HG02870 (cell line): ENCODE measurements at regions not wholly inside any gene's neighbourhood (a gene's known extent, or its start where the extent isn't known, plus 50 kb on each side); places are given as distances from the start of the nearest gene placed in this dataset.

Experiments
- ATAC-seq: cut with Tn5 transposase; IDR thresholded peaks from one replicate; pipeline ENCODE4 v1.9.1; 2021; ENCODE audit warnings: mild to moderate bottlenecking, moderate library complexity; ENCODE audit not compliant: unreplicated experiment

DNA sequence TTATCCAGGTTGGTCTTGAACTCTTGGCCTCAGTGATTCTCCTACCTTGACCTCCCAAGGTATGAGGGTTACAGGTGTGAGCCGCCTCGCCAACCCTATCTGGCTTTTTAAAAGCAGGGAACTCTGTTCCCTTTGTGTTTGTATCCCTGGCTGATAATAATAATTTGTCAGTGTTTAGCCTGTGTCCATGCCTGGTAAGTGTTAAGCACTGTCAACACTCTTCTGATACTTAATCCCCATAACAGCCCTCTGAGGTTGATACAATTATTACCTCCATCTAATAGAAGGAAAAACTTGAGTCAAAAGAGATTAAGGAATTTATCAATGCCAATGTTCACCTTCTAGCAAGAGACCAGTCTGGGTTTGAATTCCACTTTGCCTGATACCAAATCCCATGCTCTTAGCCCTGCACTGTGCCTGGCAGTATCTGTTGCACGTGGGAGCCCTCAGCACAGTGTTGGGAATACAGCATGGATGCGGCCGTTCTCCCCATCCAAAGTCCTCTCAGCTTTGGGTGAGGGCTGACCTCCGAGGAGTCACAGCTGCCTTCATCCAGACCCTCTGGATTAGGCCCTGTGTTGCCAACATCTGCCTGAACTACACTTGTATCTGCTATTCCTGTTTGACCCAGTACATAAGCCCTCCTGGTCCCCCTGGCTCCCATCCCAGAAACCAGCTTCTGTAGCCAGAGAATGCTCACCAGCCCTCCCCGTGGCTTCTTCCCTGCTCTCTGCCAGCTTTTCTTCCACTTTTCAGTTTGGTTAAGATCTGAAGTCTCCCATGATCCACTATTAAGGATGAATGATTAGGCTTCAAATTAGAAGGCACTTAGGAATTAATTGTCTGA lies 335.6 kb upstream of the ASIC2 start:
- no peak for ATAC-seq

DNA sequence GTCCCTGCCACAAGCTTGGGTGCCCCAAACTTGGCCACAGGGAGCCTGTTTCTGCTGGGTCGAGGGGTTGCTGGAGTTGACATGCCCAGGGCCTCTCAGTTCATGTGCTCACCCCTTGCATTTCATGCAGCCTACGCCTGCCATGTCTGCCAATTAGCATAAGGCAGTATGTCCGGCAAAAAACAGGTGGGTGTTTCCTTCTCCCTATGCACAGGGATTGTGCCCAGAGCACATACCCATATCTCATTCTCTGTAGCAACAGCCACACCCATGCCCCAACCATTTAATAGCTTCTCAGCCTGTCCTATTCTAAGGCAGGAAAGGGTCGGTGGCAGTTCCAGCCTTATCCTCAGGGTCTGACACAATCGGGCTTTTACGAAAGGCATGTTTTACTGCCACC lies 340.4 kb upstream of the ASIC2 start:
- no peak for ATAC-seq

DNA sequence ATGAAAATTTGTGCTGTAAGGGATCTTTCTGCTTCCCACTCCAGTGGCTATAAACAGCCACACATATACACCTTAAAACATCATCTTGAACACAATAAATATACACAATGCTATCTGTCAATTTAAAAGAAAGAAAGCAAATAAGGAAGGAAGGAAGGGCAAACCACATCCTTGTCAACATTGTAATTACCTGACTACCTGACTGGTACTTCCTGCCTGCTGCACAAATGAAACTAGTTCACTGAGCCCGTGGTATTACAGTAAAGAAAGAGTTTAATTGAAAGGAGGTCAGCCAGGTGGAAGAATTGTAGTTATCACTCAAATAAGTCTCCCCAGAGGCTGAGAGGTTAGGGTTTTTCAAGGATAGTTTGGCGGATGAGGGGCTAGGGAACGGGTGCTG lies 344.4 kb upstream of the ASIC2 start:
- no peak for ATAC-seq

DNA sequence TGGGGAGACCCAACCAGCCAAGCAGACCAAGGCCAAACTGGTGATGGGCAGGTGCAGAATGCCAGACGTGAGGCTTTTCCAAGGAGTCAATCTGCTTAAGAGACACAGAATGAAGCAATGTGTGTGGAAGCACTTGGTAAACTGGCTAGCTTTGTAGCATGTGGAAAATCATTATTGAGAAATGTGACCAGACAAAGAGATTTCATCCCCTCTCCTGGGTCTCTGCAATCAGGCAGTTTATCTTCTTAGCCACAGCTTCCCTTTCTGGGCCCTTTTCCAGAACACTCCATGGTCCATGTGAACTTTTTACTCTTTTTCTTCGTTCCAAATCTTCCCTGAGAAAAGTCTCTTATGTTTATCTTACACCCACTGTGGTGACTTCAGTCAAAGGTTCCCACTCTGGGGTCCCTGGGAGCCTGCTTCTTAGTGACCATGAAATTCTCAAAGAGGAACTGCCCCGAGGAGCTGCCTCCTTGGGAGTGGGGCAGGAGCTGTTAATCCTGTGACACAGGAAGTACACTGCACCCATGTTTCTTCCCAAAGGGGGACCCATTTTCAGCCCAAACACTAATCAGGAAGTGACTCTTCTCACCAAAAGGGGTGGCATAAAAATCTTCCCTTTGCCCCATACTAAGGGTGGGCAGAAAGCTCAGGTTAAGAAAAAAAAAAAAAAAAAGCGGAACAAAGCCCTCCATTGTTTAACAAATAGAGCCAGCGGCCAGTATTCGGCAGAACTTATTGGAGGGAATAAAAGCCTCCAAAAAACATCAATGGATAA lies 346.2 kb upstream of the ASIC2 start:
- no peak for ATAC-seq

DNA sequence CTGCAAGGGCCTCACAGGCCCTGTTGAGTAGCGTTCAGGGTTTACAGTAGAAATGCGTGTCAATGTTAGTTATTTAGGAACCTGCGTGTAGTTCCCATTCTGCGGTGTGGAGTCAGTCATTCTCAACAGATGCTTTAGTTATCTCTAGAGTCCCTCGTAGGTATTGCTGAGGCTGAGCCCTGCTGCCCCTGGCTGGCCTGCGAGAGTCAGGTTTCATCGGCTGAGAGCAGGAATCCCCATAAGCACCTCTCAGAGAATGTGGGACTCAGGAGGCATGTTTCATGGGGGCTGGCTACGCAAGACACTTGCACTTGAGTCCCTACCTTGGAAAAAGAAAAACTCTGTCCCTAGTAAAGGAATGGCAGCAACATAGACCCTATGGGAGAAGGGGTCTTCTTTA lies 347.5 kb upstream of the ASIC2 start:
- ATAC-seq, result no peak

DNA sequence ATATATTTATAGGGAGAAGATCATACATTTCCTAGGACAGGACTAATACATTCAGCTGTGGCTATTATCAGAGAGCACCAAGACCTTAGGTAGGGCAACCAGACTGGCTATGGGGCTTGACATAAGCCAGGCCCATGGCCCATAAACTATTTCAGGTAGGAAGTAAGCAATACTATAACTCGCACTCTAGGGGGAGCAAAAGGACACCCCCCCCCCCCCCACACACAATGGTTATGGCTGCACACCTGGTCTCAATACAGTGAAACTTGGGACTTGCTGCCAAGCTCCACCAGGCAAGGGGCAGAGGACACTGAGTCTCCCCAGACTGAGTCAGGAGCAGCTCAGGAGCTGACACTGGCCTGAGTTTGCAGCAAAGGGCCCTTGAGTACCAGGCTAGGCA lies 348.9 kb upstream of the ASIC2 start:
- ATAC-seq, result no peak

DNA sequence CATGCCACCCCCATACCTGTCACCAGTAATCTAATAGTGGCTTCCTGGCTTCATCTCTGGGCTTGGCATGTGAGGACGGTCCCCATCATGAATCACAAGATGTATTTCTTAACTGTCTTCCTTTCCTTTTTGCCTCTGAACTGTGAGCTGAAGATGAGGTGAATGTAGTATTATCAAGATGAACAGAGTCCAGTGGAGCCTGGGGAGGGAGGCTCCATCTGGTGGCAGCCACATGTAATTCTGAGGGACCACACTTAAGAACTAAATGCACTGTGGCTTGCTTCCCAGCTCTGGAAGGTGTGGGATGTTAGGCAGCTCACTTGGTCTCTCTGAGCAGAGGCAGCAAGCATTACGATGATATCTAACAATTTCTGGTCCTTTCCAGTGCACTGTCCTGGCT lies 354.9 kb upstream of the ASIC2 start:
- no peak for ATAC-seq

DNA sequence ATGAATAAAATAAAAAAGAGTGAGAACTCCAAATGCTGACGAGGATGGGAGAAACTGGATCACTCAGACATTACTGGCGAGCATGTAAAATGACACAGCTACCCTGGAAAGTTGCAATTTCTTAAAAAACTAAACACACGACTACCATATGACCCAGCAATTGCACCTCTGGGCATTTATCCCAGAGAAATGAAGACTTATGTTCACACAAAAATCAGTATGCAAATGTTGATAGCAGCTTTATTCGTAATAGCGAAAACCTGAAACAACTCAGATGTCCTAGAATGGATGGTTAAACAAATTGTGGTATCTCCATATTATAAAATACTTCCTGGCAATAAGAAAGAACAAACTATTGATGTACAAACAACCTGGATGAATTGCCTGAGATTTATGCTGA lies 357.2 kb upstream of the ASIC2 start:
- ATAC-seq, result no peak

DNA sequence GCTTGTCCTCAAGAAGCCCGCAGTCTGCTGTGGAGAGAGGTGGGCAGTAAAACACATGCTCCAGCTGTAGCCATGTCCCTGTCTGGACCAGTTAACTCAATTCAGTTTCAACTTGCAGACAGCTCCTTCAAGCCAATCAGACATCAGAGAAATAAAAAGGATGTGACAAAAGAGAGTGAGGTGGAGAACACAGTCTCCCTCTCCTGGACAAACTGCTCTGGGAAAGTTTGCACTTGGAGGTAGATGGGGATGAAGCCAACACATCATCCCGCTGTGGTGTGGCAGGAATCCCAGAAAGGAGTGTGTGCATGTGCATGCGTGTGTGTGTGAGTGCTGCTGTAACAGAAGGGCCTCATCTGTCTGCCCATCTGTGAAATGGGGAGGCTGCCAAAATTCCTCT lies 358.6 kb upstream of the ASIC2 start:
- ATAC-seq, result no peak

DNA sequence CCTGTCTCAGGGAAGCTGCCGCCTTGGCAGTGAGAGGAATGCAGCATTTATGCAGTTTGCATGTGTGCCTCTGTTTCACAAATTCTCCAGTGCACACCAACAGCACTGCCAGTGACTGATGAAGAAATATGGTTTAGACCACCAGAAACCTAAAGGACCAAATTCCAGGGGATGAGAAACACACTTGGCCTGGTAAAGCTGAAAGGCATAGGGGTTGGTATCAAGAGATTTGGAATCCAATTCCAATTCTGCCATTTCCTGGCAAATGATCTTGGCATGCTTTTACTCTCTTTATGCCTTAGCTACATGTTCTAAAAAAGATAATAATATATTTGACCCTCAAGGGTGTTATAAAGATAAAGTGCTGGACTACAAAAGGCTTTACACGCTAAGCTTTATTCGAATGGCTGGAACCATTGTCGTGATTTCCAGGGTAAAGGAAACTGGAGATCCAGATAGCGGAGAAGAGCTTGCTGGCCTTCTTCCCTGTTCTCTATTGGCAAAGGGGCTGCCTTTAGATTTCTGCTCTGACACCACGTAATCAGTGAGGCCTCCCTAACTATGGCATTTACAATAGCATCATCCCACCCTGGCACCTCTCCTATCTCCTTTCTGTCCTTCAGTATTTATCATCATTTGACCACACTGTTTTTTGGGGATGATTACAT lies 359.8 kb upstream of the ASIC2 start:
- no peak for ATAC-seq

DNA sequence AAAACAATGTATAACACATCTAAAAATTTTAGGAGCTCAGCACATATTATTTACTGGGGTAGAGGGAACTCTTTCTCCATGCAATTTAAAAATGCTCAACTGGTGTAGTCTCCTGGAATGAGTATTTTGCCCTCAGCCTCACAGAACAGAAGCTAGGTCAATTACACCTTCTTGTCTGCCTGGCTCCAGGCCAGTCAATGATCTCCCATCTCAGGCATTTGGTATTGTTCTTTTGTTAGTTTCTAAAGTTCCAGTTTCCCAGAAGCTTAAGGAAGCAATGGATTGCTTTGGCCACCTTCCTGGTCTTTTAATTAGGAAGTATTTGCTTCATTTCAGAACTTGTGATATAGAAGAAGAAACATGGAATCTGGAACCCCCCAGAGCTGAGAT lies 360.3 kb upstream of the ASIC2 start:
- no peak for ATAC-seq

DNA sequence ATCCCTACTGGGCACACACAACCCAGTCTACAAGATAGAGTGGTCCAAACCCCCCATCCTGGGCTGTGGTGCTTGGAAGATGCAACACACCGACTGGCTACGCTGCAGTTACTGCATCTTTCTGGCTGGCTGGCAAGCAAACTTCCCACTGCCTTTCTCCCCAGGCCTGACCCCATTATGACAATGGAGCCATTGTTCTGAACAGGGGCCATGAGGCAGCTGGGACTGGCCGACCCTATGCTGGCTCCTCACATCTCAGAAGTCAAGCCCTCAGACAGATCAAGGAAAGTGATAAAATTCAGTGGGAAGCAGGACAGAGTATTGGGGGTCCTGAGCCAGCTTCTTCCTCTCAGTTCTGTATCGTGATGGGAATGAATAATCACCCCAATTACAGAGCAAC lies 364.1 kb upstream of the ASIC2 start:
- no peak for ATAC-seq

DNA sequence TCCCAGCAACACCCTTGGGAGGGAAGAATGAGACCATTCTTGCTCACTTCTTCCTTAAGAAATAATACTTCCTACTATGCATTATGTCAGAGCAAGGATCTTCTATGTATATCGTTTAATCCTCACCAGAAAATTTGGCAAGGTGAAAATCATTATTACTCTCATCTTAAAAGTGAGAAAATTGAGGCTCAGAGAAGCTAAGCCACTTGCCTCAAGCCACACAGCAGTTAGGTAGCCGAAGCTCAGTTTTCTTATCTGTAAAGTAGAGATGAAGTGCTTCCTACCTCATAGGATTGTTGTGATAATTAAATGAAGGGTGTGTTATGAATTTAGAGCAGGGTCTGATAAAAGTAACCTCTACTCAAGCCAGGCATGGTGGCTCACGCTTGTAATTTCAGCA lies 368.9 kb upstream of the ASIC2 start:
- no peak for ATAC-seq

DNA sequence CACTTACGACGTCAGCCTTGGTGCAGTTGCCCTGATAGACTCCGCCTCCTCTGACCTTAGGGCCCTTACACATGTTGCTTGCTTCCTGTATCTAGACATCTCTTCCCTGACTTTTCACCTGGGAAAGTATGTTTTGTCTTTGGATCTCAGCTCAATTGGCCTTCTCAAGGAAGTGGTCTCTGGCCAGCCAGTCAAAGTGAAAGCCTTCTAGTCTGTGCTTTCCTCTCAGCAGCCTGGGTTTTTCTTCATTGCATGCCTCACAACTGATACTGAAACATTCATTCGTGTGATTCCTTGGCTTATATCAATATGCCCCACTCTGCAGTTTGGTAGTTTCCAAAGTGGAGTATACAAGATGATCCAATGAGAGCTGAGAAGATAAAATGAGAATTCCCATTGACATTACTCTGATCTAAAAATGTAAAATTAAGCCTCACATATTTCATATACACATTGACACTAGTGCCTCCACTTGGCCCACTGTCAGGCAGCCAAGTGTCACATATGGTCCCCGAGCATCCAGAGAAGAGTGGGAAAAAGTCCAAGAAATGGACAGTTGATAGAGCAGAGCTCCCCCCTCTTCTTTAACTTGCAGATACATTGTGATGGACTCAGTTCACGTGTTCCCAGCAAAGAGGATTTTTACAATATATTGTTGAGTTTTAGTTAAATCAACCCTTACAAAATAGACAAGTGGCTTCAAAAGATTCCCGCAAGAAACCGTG lies 371.2 kb upstream of the ASIC2 start:
- ATAC-seq, result no peak

DNA sequence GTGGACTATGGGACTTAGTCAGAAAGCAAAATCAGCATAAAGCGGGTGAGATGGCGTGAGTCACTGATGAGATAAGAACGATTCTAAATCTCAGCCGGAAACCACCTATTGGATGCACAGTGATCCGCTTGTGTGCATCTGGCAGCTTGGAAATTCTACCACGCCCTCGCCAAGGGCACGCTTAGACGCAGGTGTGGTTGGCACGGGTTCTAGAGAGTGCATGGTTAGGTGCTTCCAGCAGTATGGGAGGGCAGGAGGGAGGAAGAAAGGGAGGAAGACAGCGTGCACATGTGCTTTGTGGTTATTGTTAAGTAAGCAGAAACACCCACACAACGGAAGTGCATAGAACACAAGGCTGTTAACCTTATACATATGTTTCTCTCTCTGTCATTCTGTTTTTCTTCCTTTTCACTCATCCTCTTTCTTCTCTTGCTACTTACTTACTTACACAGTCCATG lies 374.0 kb upstream of the ASIC2 start:
- no peak for ATAC-seq

DNA sequence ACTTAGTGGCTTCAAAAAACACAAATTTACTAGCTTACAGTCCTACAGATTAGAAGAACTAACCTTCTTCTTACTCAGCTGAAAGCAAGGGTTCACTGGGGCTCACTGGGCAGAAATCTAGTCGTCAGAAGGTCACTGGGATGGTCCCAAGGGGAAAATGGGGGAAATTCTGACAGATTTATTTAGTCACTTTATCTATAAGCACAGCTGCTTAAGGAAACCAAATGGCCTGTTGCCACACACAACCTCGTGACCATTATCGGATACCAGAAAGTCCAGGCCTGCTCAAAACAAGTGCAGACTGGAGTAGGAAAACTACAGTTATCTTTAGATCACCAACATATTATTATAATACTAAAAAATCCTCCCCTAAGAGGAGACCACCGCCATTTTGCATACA lies 374.6 kb upstream of the ASIC2 start:
- no peak for ATAC-seq

DNA sequence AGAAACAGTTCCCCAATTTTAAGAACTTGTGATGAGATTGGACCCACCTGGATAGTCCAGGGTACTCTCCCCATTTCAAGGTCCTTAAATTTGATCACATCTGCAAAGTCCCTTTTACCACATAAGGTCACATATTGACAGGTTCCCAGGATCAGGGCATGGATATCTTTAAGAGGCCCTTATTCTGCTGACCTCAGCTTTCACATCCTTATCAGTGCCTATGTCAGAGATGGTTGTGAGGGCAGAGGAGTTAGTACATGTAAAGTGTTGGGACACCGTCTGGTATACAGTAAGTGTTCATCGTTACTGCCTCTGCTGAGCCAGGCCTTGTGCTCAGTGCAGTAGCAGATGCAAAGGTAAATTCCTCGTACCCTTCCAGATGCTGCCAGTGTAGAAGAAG lies 375.4 kb upstream of the ASIC2 start:
- ATAC-seq, result no peak

DNA sequence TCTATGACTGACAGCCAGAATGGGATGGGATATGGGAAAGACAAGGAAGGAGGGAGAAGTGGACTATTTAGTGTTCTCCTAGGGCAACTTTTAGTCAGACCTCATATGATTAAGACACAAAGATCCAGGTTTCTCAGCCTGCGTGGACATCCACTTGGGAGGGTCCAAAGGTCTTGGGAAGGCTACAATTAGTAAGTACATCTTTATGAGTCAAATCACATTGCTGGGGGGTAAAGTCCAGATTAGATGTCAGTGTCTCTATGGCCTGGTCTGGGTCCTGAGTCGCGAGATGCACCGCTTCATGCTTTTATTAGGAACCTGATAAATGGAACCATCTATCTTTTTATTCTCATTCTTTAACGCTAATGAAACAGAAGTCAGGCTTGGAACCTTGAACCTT lies 378.4 kb upstream of the ASIC2 start:
- no peak for ATAC-seq

DNA sequence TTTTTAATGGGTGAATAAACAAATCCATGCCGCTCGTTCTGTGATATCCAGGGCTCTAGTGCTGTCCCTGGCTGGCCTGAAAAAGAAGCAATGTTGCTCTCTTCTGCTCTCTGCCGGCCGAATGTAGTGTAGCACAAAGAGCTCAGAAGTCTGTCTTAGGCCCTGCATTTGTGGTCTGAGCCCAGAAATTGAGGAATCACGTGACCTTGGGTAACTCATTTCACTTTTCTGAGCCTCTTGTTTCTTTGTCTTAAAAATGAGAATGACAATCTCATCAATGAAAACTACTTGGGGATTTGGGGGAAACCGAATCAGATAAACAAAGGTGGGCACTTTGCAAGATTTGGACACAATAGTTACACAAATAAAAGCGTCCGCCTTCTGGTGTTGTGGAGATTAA lies 381.6 kb upstream of the ASIC2 start:
- no peak for ATAC-seq

DNA sequence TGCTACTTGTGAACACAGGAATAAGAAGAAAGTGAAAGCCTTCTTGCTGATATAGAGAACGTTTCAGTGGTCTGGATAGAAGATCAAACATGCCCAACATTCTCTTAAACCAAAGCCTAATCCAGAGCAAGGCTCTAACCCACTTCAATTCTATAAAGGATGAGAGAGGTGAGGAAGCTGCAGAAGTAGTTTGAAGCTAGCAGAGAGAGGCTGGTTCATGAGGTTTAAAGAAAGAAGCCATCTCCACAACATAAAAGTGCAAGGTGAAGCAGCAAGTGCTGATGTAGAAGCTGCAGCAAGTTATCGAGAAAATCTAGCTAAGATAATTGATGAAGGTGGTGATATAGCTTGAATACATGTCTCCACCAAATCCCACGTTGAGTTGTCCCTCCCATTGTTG lies 383.3 kb upstream of the ASIC2 start:
- no peak for ATAC-seq

DNA sequence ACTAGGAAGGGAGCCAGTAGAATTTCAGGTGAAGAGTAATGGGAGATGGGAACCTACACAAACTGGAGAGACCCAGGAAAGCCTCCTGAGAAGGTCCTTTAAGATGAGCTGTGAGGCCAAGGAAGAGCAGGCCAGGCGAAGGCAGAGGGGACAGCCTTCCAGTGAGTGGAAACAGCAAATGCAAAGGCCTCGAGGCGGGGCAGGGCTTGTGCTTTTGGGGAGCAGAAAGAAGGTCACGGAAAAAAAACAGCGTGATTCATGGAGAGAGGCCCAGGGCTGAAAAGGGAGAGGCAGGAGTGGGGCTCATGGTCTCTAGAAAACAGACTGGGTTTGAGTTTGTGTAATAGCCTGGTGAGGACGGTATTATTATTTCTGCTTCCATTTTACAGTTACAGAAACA lies 386.5 kb upstream of the ASIC2 start:
- no peak for ATAC-seq
